GM10248 (cell line): ENCODE measurements at regions not wholly inside any gene's neighbourhood (a gene's known extent, or its start where the extent isn't known, plus 50 kb on each side); places are given as distances from the start of the nearest gene placed in this dataset.

Experiments used
- CTCF ChIA-PET: fragments of 300-600 bp; sonication (Branson Sonifier 250); formaldehyde crosslinking; extraction: SDS; loops from one replicate; lab custom pipeline; 2021; ENCODE audit warnings: antibody characterized with exemption; lab: Yijun Ruan, JAX
- POLR2A ChIA-PET: fragments of 350-650 bp; sonication (Branson Sonifier 250); formaldehyde crosslinking; extraction: SDS; loops from one replicate; lab custom pipeline; 2020; ENCODE audit warnings: antibody characterized with exemption; lab: Yijun Ruan, JAX
- DNase-seq: peaks from one replicate; pipeline ENCODE4 v3.0.0; 2012; ENCODE audit errors: extremely low spot score
- CTCF ChIP-seq: IDR thresholded peaks from 2 replicates; pipeline ENCODE4 v1.5.1; 2012; ENCODE audit warnings: mild to moderate bottlenecking, low read depth; ENCODE audit errors: extremely low read depth, missing control alignments, control extremely low read depth

GRCh38 chr17:34874478-34874877 lies 86.8 kb downstream of the CCT6B start:
- TF ChIP-seq CTCF: no peak
- POLR2A ChIA-PET: no interaction called here
- DNase-seq: no peak
- CTCF ChIA-PET: no interaction called here

- TF ChIP-seq CTCF: no peak
- POLR2A ChIA-PET: no interaction called here
- no peak for DNase-seq
- CTCF ChIA-PET: no interaction called here
Measured at GRCh38 chr17:34872640-34873039, 88.6 kb downstream of the CCT6B start.

- DNase-seq: no peak
- CTCF ChIA-PET: no interaction called here
- no peak for TF ChIP-seq CTCF
- POLR2A ChIA-PET: no interaction called here
Measured at GRCh38 chr17:34869641-34870040, 91.6 kb downstream of the CCT6B start.

GRCh38 chr17:34865716-34866115 lies 95.5 kb downstream of the CCT6B start:
- no peak for TF ChIP-seq CTCF
- CTCF ChIA-PET: interaction anchor here (1.0 to 1.5 kb wide), 2 partner anchors 11 to 18 kb away, joined by 3 to 4 read pairs; no protein-coding TSS in a partner anchor
- POLR2A ChIA-PET: no interaction called here
- DNase-seq: no peak

GRCh38 chr17:34862384-34862783 lies 98.9 kb downstream of the CCT6B start:
- no peak for DNase-seq
- no peak for TF ChIP-seq CTCF
- ChIA-PET POLR2A (no interaction called here), CTCF (interaction anchor here (1.3 kb wide), 1 partner anchor 13 kb away, joined by 3 read pairs; no protein-coding TSS in a partner anchor)

- no peak for DNase-seq
- no peak for TF ChIP-seq CTCF
- POLR2A ChIA-PET: interaction anchor here (0.5 kb wide), 1 partner anchor 977 kb away, joined by 4 read pairs; no protein-coding TSS in a partner anchor
- CTCF ChIA-PET: no interaction called here
Measured at GRCh38 chr17:34861864-34862263, 99.4 kb downstream of the CCT6B start.
